GM21717 (cell line): ENCODE measurements at regions not wholly inside any gene's neighbourhood (a gene's known extent, or its start where the extent isn't known, plus 50 kb on each side); places are given as distances from the start of the nearest gene placed in this dataset.

ENCODE experiments used
- ATAC-seq: cut with Tn5 transposase; IDR thresholded peaks from one replicate; pipeline ENCODE4 v1.9.1; 2021; ENCODE audit warnings: mild to moderate bottlenecking, moderate library complexity; ENCODE audit not compliant: unreplicated experiment

DNA sequence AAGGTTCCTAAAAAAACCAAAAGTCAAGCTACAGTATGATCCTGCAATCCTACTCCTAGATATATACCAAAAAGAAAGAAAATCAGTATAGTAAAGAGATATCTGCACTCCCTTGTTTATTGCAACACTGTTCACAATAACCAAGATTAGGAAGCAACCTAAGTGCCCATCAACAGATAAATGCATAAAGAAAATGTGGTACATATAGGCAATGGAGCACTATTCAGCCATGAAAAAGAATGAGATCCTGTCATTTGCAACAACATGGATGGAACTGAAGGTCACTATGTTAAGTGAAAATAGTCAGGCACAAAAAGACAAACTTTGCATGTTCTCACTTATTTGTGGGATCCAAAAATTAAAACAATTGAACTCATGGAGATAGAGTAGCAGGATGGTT, 1159.5 kb upstream of the AUTS2 start:
- ATAC-seq: no peak

- ATAC-seq: no peak
These were observed 1158.4 kb upstream of the AUTS2 start for GRCh38 chr7:68439897-68440296.

- ATAC-seq: no peak
These were observed 1157.4 kb upstream of the AUTS2 start for GRCh38 chr7:68440866-68441265.

GRCh38 chr7:68441645-68442044, 1156.6 kb upstream of the AUTS2 start:
- no peak for ATAC-seq

- ATAC-seq: no peak
These were observed 1155.2 kb upstream of the AUTS2 start for GRCh38 chr7:68442931-68443631.

DNA sequence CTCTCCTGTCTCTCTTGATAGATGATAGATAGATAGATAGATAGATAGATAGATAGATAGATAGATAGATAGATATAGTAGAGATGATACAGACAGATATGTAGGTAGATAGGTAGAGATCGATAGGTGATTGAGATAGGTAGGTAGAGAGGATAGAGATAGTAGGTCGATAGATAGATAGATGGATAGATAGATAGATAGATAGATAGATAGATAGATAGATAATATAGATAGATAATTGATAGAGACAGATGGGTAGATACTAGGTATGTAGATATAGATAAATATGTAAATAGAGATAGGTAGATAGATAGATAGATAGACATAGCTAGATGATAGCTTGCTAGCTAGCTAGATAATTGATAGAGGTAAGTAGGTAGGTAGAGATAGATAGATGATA, 1154.2 kb upstream of the AUTS2 start:
- no peak for ATAC-seq

- ATAC-seq: no peak
These were observed 1153.3 kb upstream of the AUTS2 start for GRCh38 chr7:68444956-68445355.

DNA sequence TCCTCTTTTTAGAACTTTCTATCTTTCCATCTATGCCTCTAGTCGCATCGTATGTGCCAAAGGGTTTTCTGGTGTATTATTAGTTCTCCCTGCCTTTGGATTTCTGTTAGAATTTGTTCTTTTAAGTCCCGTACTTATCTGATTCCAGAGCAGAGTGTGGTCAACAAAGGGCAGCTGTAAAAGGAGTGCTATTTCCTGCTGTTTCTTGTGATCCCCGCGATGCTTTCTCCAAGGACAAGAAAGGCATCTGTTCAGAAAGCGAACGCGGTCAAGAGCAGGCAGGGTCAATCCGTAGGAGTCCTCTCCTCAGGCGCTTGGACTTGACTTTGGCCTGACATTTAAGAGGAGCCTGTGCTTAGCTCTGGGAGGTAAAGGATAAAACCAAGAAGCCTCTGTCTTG, 1152.1 kb upstream of the AUTS2 start:
- no peak for ATAC-seq

DNA sequence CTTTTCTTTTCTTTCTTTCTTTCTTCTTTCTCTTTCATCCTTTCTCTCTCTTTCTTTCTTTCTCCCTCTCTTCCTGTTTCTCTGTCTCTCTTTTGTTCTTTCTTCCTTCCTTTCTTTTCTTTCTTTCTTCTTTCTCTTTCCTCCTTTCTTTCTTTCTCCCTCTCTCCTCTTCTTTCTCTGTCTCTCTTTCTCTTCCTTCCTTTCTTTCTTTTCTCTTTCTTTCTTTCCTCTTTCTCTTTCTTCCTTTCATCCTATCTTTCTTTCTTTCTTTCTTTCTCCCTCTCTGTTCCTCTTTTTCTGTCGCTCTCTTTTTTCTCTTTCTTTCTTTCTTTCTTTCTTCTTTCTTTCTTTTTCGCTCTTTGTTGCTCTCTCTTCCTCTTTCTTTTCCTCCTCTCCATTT, 1149.2 kb upstream of the AUTS2 start:
- ATAC-seq: no peak

- no peak for ATAC-seq
These were observed 1148.5 kb upstream of the AUTS2 start for GRCh38 chr7:68449816-68450215.

- ATAC-seq: no peak
These were observed 1143.3 kb upstream of the AUTS2 start for GRCh38 chr7:68454931-68455330.

- no peak for ATAC-seq
These were observed 1141.8 kb upstream of the AUTS2 start for GRCh38 chr7:68456469-68456868.

DNA sequence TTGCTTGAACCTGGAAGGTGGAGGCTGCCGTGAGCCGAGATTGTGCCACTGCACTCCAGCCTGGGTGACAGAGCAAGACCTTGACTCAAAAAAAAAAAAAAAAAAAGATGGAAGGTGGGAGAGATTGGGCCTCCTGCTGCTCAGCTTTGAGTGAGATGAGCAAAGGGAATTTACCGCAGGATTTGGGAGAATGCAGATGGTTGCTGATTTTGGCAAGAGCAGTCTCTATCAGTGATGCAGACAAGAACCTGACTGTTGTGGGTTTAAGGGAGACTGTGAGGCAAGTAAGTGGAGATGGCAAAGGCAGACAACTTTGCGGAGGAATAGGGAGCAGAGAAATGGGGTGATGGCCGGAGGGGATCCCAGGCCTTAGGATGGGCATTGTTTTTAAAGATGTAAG, 1140.8 kb upstream of the AUTS2 start:
- ATAC-seq: no peak

DNA sequence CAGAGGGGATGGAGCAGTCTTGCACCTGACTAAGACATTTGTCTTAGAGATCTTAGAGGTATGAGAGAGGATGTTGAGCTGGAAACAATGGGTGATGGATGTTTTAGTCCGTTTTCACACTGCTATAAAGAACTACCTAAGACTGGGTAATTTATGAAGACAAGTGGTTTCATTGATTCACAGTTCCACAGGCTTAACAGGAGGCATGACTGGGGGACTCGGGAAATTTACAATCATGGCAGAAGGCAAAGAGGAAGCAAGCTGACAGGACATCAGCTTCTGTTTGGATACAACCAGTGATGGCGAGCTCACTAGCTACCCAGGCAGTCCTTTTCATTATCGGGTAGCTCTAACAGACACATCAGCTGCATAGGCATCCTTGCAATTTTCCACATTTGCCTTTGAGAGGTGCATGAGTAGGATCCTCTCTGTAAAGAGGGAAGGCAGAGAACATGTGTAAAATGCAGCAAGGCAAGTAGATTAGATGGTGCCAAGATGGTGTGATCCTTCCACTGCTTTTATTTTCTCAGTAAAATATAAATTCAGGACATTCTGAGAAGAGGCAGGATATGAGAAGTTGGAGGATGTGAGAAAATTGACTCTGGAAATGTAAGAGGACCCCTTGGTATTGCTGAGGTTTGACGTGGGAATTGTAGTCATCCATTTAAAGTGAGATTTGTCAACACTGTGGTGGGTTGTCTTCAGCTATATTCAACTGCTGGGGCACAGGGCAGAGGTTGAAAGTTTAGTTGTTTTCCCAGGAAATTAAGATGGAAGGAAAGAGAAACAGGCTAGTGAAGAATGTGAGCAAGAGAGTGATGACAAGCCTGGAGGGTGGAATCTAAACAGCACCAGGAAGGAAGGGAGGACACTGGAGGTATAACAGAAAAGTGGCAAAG, 1140.0 kb upstream of the AUTS2 start:
- no peak for ATAC-seq

DNA sequence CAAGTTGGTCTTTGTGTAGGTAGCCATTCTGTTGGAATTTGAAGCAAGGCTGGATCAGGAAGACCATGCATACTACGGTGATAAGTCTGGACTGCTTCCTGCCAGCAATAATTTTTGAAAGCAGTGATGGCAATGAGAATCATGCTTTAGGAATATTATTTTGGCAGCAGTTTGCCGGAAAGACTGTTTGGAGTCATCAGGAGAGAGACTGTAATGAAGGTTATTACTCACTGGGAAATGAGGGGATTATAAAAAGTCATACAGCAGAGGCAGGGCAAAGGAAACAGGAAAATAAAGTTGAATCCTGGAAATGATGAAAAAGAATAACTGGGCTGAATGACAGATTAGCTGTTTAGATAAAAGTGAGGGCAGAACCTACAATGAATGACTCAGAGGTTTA, 1136.8 kb upstream of the AUTS2 start:
- no peak for ATAC-seq

GRCh38 chr7:68470836-68471435, 1127.3 kb upstream of the AUTS2 start:
- ATAC-seq: no peak

DNA sequence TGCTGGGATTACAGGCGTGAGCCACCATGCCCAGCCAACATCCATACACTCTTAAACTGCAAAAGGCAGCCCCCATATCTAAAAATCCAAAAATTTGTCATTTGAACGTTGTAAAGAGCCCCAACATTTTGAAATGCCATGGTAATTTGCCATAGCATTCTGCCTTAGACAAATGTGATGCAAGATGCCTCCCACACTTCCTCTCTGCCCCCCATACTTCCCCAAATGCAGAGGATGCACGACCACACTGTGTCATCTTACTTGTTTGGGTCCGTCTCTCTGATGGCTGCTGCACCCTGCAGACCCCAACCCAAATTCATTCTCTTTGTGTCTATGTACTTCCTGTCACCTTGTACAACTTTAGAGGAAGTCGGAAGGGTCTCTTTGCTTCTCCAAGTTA, 1125.6 kb upstream of the AUTS2 start:
- ATAC-seq: no peak

DNA sequence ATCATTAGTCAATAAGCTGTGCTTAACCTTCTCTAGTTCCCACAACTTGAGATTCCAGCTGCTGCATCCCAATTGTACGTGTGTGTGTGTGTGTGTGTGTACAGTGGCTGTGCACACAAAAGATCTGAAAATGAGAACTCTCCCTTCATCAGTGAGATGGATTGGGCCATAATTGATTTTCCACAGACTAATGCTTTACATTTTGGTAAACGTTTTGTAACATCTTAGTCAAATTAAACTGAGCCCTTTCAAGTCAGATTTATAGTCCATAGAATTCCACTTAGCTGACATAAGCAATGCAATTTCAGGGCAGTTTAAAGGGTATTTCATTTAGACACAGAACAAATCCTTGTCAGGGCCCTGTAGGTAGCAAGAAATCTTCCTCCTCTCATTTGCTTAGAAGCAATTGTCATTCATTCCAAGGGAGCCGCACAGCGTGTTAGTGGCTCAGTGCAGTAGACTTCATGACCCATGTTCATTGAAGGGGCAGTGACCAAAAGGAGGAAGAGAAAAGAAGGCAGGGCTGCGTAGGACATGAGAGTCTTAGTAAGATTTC, 1123.5 kb upstream of the AUTS2 start:
- no peak for ATAC-seq

GRCh38 chr7:68476966-68477365, 1121.3 kb upstream of the AUTS2 start:
- no peak for ATAC-seq

GRCh38 chr7:68478326-68478725, 1119.9 kb upstream of the AUTS2 start:
- no peak for ATAC-seq

DNA sequence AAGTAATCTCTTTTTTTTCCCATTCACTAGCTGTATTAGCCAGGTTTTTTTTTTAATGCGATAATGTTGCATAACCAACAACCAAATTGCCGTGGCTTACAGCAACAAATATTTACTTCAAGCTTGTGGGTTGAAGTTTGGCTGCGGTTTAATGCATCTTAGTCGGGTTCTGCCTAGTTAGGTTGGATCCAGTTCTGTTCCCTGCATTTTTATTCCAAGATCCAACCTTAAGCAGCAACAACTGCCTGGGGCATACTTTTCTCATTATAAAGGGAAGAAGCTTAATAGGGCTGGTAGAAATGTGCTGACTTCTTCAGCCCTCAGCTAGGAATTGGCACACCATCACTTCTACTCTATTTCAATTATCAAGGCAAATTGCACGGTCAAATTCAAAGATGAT, 1115.5 kb upstream of the AUTS2 start:
- no peak for ATAC-seq

- no peak for ATAC-seq
These were observed 1113.5 kb upstream of the AUTS2 start for GRCh38 chr7:68484731-68485130.
